ENCODE measurements at regions not wholly inside any gene's neighbourhood (a gene's known extent, or its start where the extent isn't known, plus 50 kb on each side); places are given as distances from the start of the nearest gene placed in this dataset.
"Not testable (repeated sequence)": the region's sequence is repeated elsewhere in the genome, so short reads cannot be mapped to it uniquely, and the experiment has no call there.

DNA sequence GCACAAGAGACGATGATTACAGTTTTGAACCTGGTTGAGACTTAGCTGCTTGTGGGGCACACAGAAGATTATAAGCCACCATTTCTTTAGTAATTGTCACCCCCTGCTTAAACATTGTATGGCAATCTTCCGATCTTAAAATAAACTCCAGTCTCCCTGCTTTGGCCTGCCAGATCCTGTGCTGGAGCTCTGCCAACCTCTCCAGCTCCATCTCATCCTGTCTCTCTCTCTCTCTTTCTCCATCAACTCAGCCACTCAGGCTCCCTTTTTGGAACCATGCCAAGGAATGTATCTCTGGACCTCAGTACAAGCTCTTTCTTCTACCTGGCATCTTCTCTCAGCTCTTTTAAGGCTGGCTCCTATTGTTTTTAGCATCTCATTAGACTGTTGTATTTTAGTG, 1053.2 kb downstream of the REEP3 start:
- Histone ChIP-seq H3K36me3 (no peaks in the 10 kb centered on the region), H3K9me3 (no peaks in the 10 kb centered on the region), H3K4me1 (peaks cover 0 to 8% (median 4%) of the 10 kb centered on the region in 4 donors), H3K4me3 (no peak overlapping the region), H3K27ac (no peak overlapping the region), H3K27me3 (no peaks in the 10 kb centered on the region)
- intact Hi-C loops (cut with DNase I), result no loop called here
- no peak for DNase-seq
- 36 to 58% methylated on average over 2 of the region's 2 CpGs for WGBS, 2 donors
- TF ChIP-seq CTCF (IDR thresholded peaks at IDR 0.05), result no peak
- no peak for TF ChIP-seq POLR2A (IDR thresholded peaks at IDR 0.05)
- TF ChIP-seq POLR2AphosphoS5 (IDR thresholded peaks at IDR 0.05), result no peak
- TF ChIP-seq EP300 (IDR thresholded peaks at IDR 0.05), result no peak

DNA sequence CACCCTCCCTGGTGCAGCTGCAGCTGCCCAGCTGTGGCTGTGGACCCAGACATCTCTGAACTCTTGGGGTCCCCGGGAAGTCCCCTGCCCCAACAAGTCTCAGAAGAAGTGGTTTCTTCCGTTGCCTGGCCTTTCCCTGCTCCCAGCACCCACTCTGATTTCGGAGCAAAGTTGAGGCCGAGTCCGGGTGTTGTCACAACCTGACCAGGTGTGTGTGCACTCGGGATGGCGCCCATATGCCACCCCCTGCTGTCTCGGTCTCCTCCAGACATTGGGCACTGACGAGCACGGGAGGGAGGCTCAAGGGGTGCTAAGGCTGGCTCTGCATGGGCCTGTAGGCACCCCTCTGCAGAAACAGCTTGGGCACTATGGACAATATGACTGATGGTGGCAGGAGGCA, 1055.3 kb downstream of the REEP3 start:
- intact Hi-C loops (cut with DNase I), result no loop called here
- no peak overlapping the region for H3K4me3 ChIP-seq
- H3K27ac ChIP-seq, result no peak overlapping the region
- no peaks in the 10 kb centered on the region for H3K27me3 ChIP-seq
- no peaks in the 10 kb centered on the region for H3K9me3 ChIP-seq
- 92 to 94% methylated on average over 10 of the region's 10 CpGs for WGBS, 2 donors
- TF ChIP-seq POLR2AphosphoS5 (IDR thresholded peaks at IDR 0.05) (no peak), POLR2A (IDR thresholded peaks at IDR 0.05) (no peak), EP300 (IDR thresholded peaks at IDR 0.05) (no peak), CTCF (IDR thresholded peaks at IDR 0.05) (no peak)
- peaks cover 0 to 8% (median 4%) of the 10 kb centered on the region in 4 donors for H3K4me1 ChIP-seq
- no peaks in the 10 kb centered on the region for H3K36me3 ChIP-seq
- no peak for DNase-seq

GRCh38 chr10:64578757-64579156, 1057.6 kb downstream of the REEP3 start:
- H3K27me3 ChIP-seq; DNase-seq; H3K27ac ChIP-seq; H3K4me3 ChIP-seq; H3K36me3 ChIP-seq; H3K9me3 ChIP-seq; H3K4me1 ChIP-seq; intact Hi-C loops (cut with DNase I): not testable (repeated sequence)
- 94 to 95% methylated on average over 6 of the region's 6 CpGs for WGBS, 2 donors

GRCh38 chr10:64586934-64587503, 1065.8 kb downstream of the REEP3 start:
- intact Hi-C loops (cut with DNase I), result no loop called here
- Histone ChIP-seq H3K9me3 (no peaks in the 10 kb centered on the region), H3K27ac (no peak overlapping the region), H3K36me3 (no peaks in the 10 kb centered on the region), H3K4me3 (no peak overlapping the region), H3K27me3 (no peaks in the 10 kb centered on the region), H3K4me1 (no peaks in the 10 kb centered on the region)
- no peak for DNase-seq
- TF ChIP-seq CTCF (IDR thresholded peaks at IDR 0.05) (no peak), EP300 (IDR thresholded peaks at IDR 0.05) (no peak), POLR2A (IDR thresholded peaks at IDR 0.05) (no peak)
- 72 to 74% methylated on average over 2 of the region's 2 CpGs for WGBS, 2 donors

- 65% methylated on average over 3 of the region's 3 CpGs for WGBS, 2 donors
- no peak overlapping the region for H3K4me3 ChIP-seq
- H3K27ac ChIP-seq, result no peak overlapping the region
- H3K9me3 ChIP-seq, result no peaks in the 10 kb centered on the region
- DNase-seq, result no peak
- intact Hi-C loops (cut with DNase I), result no loop called here
- no peaks in the 10 kb centered on the region for H3K4me1 ChIP-seq
- no peaks in the 10 kb centered on the region for H3K36me3 ChIP-seq
- TF ChIP-seq POLR2A (IDR thresholded peaks at IDR 0.05) (no peak), CTCF (IDR thresholded peaks at IDR 0.05) (no peak), POLR2AphosphoS5 (IDR thresholded peaks at IDR 0.05) (no peak), EP300 (IDR thresholded peaks at IDR 0.05) (no peak)
- H3K27me3 ChIP-seq, result no peaks in the 10 kb centered on the region
Measured at GRCh38 chr10:64594072-64594471, 1072.9 kb downstream of the REEP3 start.
